ENCODE measurements at regions not wholly inside any gene's neighbourhood (a gene's known extent, or its start where the extent isn't known, plus 50 kb on each side); places are given as distances from the start of the nearest gene placed in this dataset.

DNA sequence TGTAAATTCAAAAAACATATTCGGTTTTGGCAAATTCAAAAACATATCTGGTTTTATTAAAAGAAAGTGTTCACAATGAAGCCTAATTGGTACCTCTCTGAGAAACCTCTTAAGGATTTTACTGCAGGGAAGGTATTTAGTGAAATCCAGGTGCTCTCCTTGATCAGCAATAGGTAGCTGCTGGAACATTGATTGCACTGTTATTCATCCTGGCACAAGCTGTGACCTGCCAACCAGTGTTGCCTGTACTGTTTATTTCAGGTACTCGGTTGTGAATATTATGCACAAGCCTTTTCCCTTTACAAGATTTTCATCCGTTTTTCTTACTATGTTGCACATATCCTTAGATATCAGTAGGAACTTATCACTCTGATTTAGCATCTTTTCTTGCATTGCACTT, 155.8 kb upstream of the ZEB2 start:
- no peak overlapping the region for H3K4me2 ChIP-seq (ENCODE audit: low read length)
- TF ChIP-seq POLR2AphosphoS5 (IDR thresholded peaks at IDR 0.05; ENCODE audit: low read depth, low read length) (no peak), MAX (IDR thresholded peaks at IDR 0.05) (no peak), JUND (IDR thresholded peaks at IDR 0.05) (no peak)

GRCh38 chr2:144675331-144675730, 155.4 kb upstream of the ZEB2 start:
- POLR2A ChIA-PET = no interaction called here
- no peaks in the 10 kb centered on the region for H4K20me1 ChIP-seq (ENCODE audit: insufficient read depth)
- RAD21 ChIA-PET (ENCODE audit: low non-redundant PET in 1 of 2, low total read pairs in 2 of 2, uncharacterized antibody in 2 of 2, unreplicated experiment in 2 of 2) = no interaction called here
- no peaks in the 10 kb centered on the region for H3K36me3 ChIP-seq (ENCODE audit: control insufficient read depth in 1 of 2, insufficient read depth in 2 of 2, low read length in 2 of 2)
- no peak for DNase-seq (ENCODE audit: low read depth, low spot score)
- no TSS peak for BruUV-seq (replicated peaks)
- no peak overlapping the region for H3K9ac ChIP-seq (ENCODE audit: low read length)
- TF ChIP-seq SIN3A (IDR thresholded peaks at IDR 0.05; ENCODE audit: low read depth) (no peak), POLR2AphosphoS5 (IDR thresholded peaks at IDR 0.05; ENCODE audit: low read depth, low read length) (no peak), ATF3 (IDR thresholded peaks at IDR 0.05) (no peak), EZH2phosphoT487 (IDR thresholded peaks at IDR 0.05; ENCODE audit: borderline replicate concordance) (no peak), REST (IDR thresholded peaks at IDR 0.05; ENCODE audit: low read depth) (no peak), SP1 (IDR thresholded peaks at IDR 0.05; ENCODE audit: low read depth) (no peak), TCF7L2 (IDR thresholded peaks at IDR 0.05; ENCODE audit: borderline replicate concordance, extremely low read depth, insufficient read depth, insufficient read length) (no peak), EZH2 (IDR thresholded peaks at IDR 0.05) (no peak)
- no peak overlapping the region for H2AFZ ChIP-seq (ENCODE audit: low read depth, low read length, poor library complexity, severe bottlenecking)
- no peak overlapping the region for H3K4me2 ChIP-seq (ENCODE audit: low read length)
- H3K27ac ChIP-seq (ENCODE audit: low read depth, low read length) = no peak overlapping the region
- no peaks in the 10 kb centered on the region for H3K79me2 ChIP-seq (ENCODE audit: insufficient read depth, low read length)
- H3K4me3 ChIP-seq (replicated peaks in 1 of 2; ENCODE audit: low read depth in 1 of 2, low read length in 2 of 2) = no peak overlapping the region
- CTCF ChIA-PET = interaction anchor here (1.2 kb wide), 1 partner anchor 19 kb away, joined by 3 read pairs; no protein-coding TSS in a partner anchor
- no peaks in the 10 kb centered on the region for H3K9me2 ChIP-seq (ENCODE audit: insufficient read depth)
- intact Hi-C loops (cut with micrococcal nuclease) = no loop called here
- H3K4me1 ChIP-seq (ENCODE audit: control insufficient read depth in 1 of 2, insufficient read depth in 2 of 2, low read length in 2 of 2) = no peaks in the 10 kb centered on the region
- no peaks in the 10 kb centered on the region for H3K27me3 ChIP-seq (ENCODE audit: insufficient read depth, low read length)
- H3K9me3 ChIP-seq (ENCODE audit: control insufficient read depth in 1 of 2, insufficient read depth in 1 of 2, low read depth in 1 of 2, low read length in 2 of 2) = no peaks in the 10 kb centered on the region
- no peak for ATAC-seq

More for the DNA sequence above, 155.8 kb upstream of the ZEB2 start:
- no peaks in the 10 kb centered on the region for H3K4me1 ChIP-seq (ENCODE audit: control insufficient read depth in 1 of 2, insufficient read depth in 2 of 2, low read length in 2 of 2)
- no peaks in the 10 kb centered on the region for H3K27me3 ChIP-seq (ENCODE audit: insufficient read depth, low read length)
- RAD21 ChIA-PET (ENCODE audit: low non-redundant PET in 1 of 2, low total read pairs in 2 of 2, uncharacterized antibody in 2 of 2, unreplicated experiment in 2 of 2) = no interaction called here
- intact Hi-C loops (cut with micrococcal nuclease) = no loop called here
- H4K20me1 ChIP-seq (ENCODE audit: insufficient read depth) = no peaks in the 10 kb centered on the region
- DNase-seq (ENCODE audit: low read depth, low spot score) (no peak), ATAC-seq (no peak)
- H2AFZ ChIP-seq (ENCODE audit: low read depth, low read length, poor library complexity, severe bottlenecking) = no peak overlapping the region
- H3K4me3 ChIP-seq (replicated peaks in 1 of 2; ENCODE audit: low read depth in 1 of 2, low read length in 2 of 2) = no peak overlapping the region
- no peaks in the 10 kb centered on the region for H3K9me2 ChIP-seq (ENCODE audit: insufficient read depth)
- no peaks in the 10 kb centered on the region for H3K79me2 ChIP-seq (ENCODE audit: insufficient read depth, low read length)
- CTCF ChIA-PET = no interaction called here
- H3K27ac ChIP-seq (ENCODE audit: low read depth, low read length) = no peak overlapping the region
- H3K9me3 ChIP-seq (ENCODE audit: control insufficient read depth in 1 of 2, insufficient read depth in 1 of 2, low read depth in 1 of 2, low read length in 2 of 2) = no peaks in the 10 kb centered on the region
- BruUV-seq (replicated peaks) = no TSS peak
- H3K36me3 ChIP-seq (ENCODE audit: control insufficient read depth in 1 of 2, insufficient read depth in 2 of 2, low read length in 2 of 2) = no peaks in the 10 kb centered on the region
- H3K9ac ChIP-seq (ENCODE audit: low read length) = no peak overlapping the region
- POLR2A ChIA-PET = no interaction called here
